ENCODE measurements at regions not wholly inside any gene's neighbourhood (a gene's known extent, or its start where the extent isn't known, plus 50 kb on each side); places are given as distances from the start of the nearest gene placed in this dataset.

DNA sequence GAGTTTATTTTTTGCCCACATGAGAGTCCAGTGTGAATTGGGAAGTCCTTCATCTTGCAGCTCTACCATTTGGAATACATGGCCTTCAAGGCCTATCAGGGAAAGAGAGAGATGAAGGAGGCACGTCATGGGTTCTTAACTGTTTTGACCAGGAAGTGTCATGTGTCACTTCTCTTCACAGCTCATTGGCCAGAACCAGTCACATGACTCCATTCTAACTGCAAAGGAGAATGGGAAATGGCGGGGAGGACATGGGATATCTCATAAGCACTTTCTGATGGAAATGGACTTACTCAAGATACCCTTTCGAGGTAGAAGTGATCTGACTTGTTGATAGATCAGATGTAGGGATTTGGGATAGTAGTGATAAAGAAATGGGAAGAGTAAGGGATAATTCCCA is 57.9 kb upstream of the CES5A start:
- TF ChIP-seq, protein P1, sequence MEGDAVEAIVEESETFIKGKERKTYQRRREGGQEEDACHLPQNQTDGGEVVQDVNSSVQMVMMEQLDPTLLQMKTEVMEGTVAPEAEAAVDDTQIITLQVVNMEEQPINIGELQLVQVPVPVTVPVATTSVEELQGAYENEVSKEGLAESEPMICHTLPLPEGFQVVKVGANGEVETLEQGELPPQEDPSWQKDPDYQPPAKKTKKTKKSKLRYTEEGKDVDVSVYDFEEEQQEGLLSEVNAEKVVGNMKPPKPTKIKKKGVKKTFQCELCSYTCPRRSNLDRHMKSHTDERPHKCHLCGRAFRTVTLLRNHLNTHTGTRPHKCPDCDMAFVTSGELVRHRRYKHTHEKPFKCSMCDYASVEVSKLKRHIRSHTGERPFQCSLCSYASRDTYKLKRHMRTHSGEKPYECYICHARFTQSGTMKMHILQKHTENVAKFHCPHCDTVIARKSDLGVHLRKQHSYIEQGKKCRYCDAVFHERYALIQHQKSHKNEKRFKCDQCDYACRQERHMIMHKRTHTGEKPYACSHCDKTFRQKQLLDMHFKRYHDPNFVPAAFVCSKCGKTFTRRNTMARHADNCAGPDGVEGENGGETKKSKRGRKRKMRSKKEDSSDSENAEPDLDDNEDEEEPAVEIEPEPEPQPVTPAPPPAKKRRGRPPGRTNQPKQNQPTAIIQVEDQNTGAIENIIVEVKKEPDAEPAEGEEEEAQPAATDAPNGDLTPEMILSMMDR (IDR thresholded peaks at IDR 0.05; ENCODE audit: insufficient read depth, low read length, poor library complexity, severe bottlenecking): no peak
- TF ChIP-seq EZH2phosphoT487 (conservative IDR thresholded peaks at IDR 0.05; ENCODE audit: low read length): no peak

Measured in SU-DHL-6 (cell line).